ENCODE measurements at regions not wholly inside any gene's neighbourhood (a gene's known extent, or its start where the extent isn't known, plus 50 kb on each side); places are given as distances from the start of the nearest gene placed in this dataset.
A peak's percentile ranks its signal among the peaks of the same experiment; 100 is the strongest.

- no peaks in the 10 kb centered on the region for H3K4me1 ChIP-seq (ENCODE audit: control insufficient read depth, insufficient read depth, low read length)
- WGBS (ENCODE audit: insufficient coverage, low lambda C conversion rate): 87% methylated on average over 2 of the region's 5 CpGs
- peaks cover 2% of the 10 kb centered on the region for H3K27me3 ChIP-seq (ENCODE audit: control insufficient read depth, insufficient read depth, low read length)
- H3K27ac ChIP-seq (ENCODE audit: low read length): no peak overlapping the region
- DNase-seq: no peak
- no peaks in the 10 kb centered on the region for H3K36me3 ChIP-seq (ENCODE audit: control insufficient read depth, insufficient read depth, low read length)
- H3K4me3 ChIP-seq (ENCODE audit: low read length): no peak overlapping the region
- no peaks in the 10 kb centered on the region for H3K9me3 ChIP-seq (ENCODE audit: control insufficient read depth, low read depth, low read length)
Measured at GRCh38 chr3:59450437-59450836, 400.6 kb upstream of the CFAP20DC start.

DNA sequence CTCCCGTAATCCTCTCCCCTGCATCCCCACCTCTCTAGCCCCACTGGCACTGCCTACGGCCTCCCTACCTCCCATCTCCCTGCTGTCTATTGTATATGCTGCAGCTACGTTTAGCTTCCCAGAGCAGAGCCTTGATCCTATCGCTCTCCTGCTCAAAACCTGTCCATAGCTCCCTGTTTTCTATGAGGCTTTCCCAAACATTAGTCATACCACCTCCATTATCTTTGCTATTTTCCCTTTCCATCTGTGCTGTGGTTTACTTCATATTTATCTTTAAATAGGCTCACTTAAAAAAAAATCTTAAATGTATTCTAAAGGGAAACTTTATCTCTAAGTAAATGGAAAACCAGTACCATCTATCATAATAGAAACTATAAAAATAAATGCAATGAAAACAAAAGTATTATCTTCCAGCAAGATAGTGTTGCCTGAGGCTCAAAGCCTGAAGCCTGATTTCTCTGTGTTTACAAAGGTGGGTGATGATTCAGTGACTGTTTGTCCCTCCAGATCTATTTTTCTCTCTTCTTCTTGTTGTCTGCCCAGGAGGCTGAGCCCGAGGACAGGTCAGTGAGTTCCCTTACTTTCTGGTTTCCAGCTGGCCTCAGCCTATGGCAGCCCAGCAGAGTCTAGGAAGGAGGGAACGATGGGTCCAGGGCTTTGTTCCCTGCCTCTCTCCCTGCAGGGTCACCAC lies 397.1 kb upstream of the CFAP20DC start:
- no peak overlapping the region for H3K27ac ChIP-seq (ENCODE audit: low read length)
- DNase-seq: no peak
- no peaks in the 10 kb centered on the region for H3K4me1 ChIP-seq (ENCODE audit: control insufficient read depth, insufficient read depth, low read length)
- no peaks in the 10 kb centered on the region for H3K36me3 ChIP-seq (ENCODE audit: control insufficient read depth, insufficient read depth, low read length)
- H3K27me3 ChIP-seq (ENCODE audit: control insufficient read depth, insufficient read depth, low read length): peaks cover 2% of the 10 kb centered on the region
- no peak overlapping the region for H3K4me3 ChIP-seq (ENCODE audit: low read length)
- H3K9me3 ChIP-seq (ENCODE audit: control insufficient read depth, low read depth, low read length): no peaks in the 10 kb centered on the region
- no CpG with 5 or more reads among the region's 6 CpGs for WGBS (ENCODE audit: insufficient coverage, low lambda C conversion rate)

GRCh38 chr3:59444676-59445075 lies 394.9 kb upstream of the CFAP20DC start:
- Histone ChIP-seq H3K27me3 (ENCODE audit: control insufficient read depth, insufficient read depth, low read length) (peaks cover 2% of the 10 kb centered on the region), H3K9me3 (ENCODE audit: control insufficient read depth, low read depth, low read length) (no peaks in the 10 kb centered on the region), H3K36me3 (ENCODE audit: control insufficient read depth, insufficient read depth, low read length) (no peaks in the 10 kb centered on the region), H3K4me1 (ENCODE audit: control insufficient read depth, insufficient read depth, low read length) (no peaks in the 10 kb centered on the region), H3K27ac (ENCODE audit: low read length) (no peak overlapping the region), H3K4me3 (ENCODE audit: low read length) (no peak overlapping the region)
- no peak for DNase-seq
- WGBS (ENCODE audit: insufficient coverage, low lambda C conversion rate): 75% methylated on average over 1 of the region's 2 CpGs

GRCh38 chr3:59444294-59444671 lies 394.5 kb upstream of the CFAP20DC start:
- no peaks in the 10 kb centered on the region for H3K9me3 ChIP-seq (ENCODE audit: control insufficient read depth, low read depth, low read length)
- H3K36me3 ChIP-seq (ENCODE audit: control insufficient read depth, insufficient read depth, low read length): no peaks in the 10 kb centered on the region
- DNase-seq: no peak
- H3K4me1 ChIP-seq (ENCODE audit: control insufficient read depth, insufficient read depth, low read length): no peaks in the 10 kb centered on the region
- no peak overlapping the region for H3K4me3 ChIP-seq (ENCODE audit: low read length)
- 67% methylated on average over 1 of the region's 1 CpG for WGBS (ENCODE audit: insufficient coverage, low lambda C conversion rate)
- no peak overlapping the region for H3K27ac ChIP-seq (ENCODE audit: low read length)
- peaks cover 2% of the 10 kb centered on the region for H3K27me3 ChIP-seq (ENCODE audit: control insufficient read depth, insufficient read depth, low read length)

- H3K27me3 ChIP-seq (ENCODE audit: control insufficient read depth, insufficient read depth, low read length): peaks cover 2% of the 10 kb centered on the region
- no CpG with 5 or more reads among the region's 6 CpGs for WGBS (ENCODE audit: insufficient coverage, low lambda C conversion rate)
- H3K27ac ChIP-seq (ENCODE audit: low read length): no peak overlapping the region
- H3K4me1 ChIP-seq (ENCODE audit: control insufficient read depth, insufficient read depth, low read length): no peaks in the 10 kb centered on the region
- DNase-seq: no peak
- no peaks in the 10 kb centered on the region for H3K36me3 ChIP-seq (ENCODE audit: control insufficient read depth, insufficient read depth, low read length)
- no peaks in the 10 kb centered on the region for H3K9me3 ChIP-seq (ENCODE audit: control insufficient read depth, low read depth, low read length)
- H3K4me3 ChIP-seq (ENCODE audit: low read length): no peak overlapping the region
Measured at GRCh38 chr3:59443618-59444293, 393.9 kb upstream of the CFAP20DC start.

GRCh38 chr3:59442046-59442445 lies 392.2 kb upstream of the CFAP20DC start:
- Histone ChIP-seq H3K27ac (ENCODE audit: low read length) (no peak overlapping the region), H3K4me3 (ENCODE audit: low read length) (no peak overlapping the region), H3K4me1 (ENCODE audit: control insufficient read depth, insufficient read depth, low read length) (no peaks in the 10 kb centered on the region), H3K27me3 (ENCODE audit: control insufficient read depth, insufficient read depth, low read length) (no peaks in the 10 kb centered on the region), H3K36me3 (ENCODE audit: control insufficient read depth, insufficient read depth, low read length) (no peaks in the 10 kb centered on the region), H3K9me3 (ENCODE audit: control insufficient read depth, low read depth, low read length) (no peaks in the 10 kb centered on the region)
- DNase-seq: no peak
- no CpG with 5 or more reads among the region's 6 CpGs for WGBS (ENCODE audit: insufficient coverage, low lambda C conversion rate)

DNA sequence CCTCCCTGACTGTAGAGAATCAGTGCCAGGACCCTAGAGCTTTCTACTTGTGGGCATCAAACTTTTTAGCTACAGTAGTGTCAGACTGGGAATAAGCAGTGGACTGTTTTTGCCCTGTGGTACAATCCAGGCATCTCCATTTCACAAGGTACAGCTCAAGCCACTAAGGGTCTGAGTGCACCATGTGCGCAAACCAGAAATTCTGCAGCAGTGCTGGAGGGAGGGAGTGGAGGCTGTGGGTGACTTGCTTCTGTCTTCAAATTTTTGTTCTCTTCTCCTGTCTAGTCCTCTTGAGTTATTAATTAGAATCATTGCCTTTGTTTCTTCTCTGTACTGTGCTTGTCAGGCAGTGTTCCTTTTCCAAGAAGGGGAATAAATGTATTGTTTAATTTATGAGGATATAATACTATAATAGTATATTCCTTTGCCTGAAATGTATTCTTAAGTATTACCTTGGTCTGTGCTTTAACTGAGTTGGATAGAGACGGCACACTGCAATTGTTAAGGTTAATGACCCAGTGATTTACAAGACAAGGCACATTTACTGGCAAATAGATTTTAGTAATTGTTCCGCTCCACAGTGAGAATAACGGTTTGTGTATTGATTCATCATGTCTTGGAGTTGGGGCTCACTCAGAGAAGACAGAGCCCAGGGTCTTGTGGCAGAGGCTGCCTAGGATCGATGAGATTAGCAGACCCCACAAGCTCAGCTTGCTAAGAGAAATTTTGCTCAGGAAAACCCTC lies 390.6 kb upstream of the CFAP20DC start:
- no peak for DNase-seq
- H3K4me1 ChIP-seq (ENCODE audit: control insufficient read depth, insufficient read depth, low read length): no peaks in the 10 kb centered on the region
- H3K27me3 ChIP-seq (ENCODE audit: control insufficient read depth, insufficient read depth, low read length): no peaks in the 10 kb centered on the region
- no peak overlapping the region for H3K27ac ChIP-seq (ENCODE audit: low read length)
- H3K4me3 ChIP-seq (ENCODE audit: low read length): no peak overlapping the region
- H3K36me3 ChIP-seq (ENCODE audit: control insufficient read depth, insufficient read depth, low read length): no peaks in the 10 kb centered on the region
- no peaks in the 10 kb centered on the region for H3K9me3 ChIP-seq (ENCODE audit: control insufficient read depth, low read depth, low read length)
- 67% methylated on average over 2 of the region's 5 CpGs for WGBS (ENCODE audit: insufficient coverage, low lambda C conversion rate)

DNA sequence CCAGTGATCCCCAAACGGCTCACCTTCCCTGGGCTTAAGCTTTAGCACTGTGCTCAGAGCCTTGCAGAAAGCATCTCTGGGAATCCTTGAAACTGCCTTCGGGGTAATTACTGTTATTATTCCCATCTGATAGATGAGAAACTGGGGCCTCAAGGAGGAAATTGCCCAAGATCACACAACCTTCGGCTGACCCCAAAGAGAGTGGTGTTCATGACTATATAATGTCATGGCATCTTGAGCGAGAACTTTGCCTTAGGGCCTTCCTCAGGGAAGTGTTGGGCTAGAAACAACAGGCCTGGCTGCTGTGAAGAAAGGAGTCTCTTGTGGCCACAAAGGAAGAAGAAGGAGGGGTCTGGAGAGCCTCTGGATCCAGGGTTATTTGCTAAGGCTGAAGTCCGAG lies 388.7 kb upstream of the CFAP20DC start:
- Histone ChIP-seq H3K4me3 (ENCODE audit: low read length) (no peak overlapping the region), H3K4me1 (ENCODE audit: control insufficient read depth, insufficient read depth, low read length) (no peaks in the 10 kb centered on the region)
- WGBS (ENCODE audit: insufficient coverage, low lambda C conversion rate): no CpG with 5 or more reads among the region's 5 CpGs

DNA sequence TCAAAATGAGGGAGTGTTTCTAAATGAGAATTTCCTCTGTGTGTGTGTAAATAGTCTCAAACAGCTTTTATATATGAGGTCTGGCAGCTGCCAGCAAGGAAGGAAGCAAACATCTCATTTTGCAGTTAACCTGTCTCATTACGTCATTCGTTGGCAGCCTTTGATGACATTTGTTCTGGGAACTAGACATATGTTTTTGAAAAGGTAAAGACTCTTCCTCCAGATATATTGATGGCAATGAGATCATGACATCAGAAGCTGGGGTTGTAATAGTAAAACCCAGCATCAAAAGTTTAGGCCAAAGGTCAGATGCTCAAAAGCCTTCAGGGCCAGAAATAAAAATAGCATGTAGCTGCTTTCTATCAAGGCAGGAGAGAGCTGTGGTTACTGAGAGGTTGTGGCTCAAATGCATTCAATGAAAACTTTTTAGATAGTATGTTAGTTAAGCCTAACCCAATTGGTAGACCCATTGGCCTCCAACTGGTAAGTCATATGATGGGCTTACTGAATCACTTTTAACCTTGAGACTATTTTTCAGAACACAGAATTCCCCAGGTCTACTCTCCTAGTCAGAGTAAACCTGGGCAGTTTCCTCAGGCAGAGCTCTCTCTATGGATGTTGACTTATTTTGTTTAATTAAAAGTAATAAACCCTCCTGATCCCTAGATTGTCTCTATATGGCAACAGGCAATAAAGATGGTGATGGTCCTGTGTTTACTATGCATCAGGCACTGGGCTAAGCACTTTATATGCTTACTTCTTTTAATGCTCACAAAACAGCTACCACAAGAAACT lies 386.5 kb upstream of the CFAP20DC start:
- Histone ChIP-seq H3K36me3 (ENCODE audit: control insufficient read depth, insufficient read depth, low read length) (no peaks in the 10 kb centered on the region), H3K27ac (ENCODE audit: low read length) (no peak overlapping the region), H3K4me3 (ENCODE audit: low read length) (no peak overlapping the region), H3K9me3 (ENCODE audit: control insufficient read depth, low read depth, low read length) (no peaks in the 10 kb centered on the region), H3K27me3 (ENCODE audit: control insufficient read depth, insufficient read depth, low read length) (peaks cover 3% of the 10 kb centered on the region), H3K4me1 (ENCODE audit: control insufficient read depth, insufficient read depth, low read length) (no peaks in the 10 kb centered on the region)
- DNase-seq: peak in 1 of 2 donors; percentile 2
- no CpG with 5 or more reads among the region's 2 CpGs for WGBS (ENCODE audit: insufficient coverage, low lambda C conversion rate)

More for the DNA sequence above, 388.7 kb upstream of the CFAP20DC start:
- no peak overlapping the region for H3K27ac ChIP-seq (ENCODE audit: low read length)
- no peaks in the 10 kb centered on the region for H3K36me3 ChIP-seq (ENCODE audit: control insufficient read depth, insufficient read depth, low read length)
- no peak for DNase-seq
- H3K27me3 ChIP-seq (ENCODE audit: control insufficient read depth, insufficient read depth, low read length): peaks cover 3% of the 10 kb centered on the region
- no peaks in the 10 kb centered on the region for H3K9me3 ChIP-seq (ENCODE audit: control insufficient read depth, low read depth, low read length)

DNA sequence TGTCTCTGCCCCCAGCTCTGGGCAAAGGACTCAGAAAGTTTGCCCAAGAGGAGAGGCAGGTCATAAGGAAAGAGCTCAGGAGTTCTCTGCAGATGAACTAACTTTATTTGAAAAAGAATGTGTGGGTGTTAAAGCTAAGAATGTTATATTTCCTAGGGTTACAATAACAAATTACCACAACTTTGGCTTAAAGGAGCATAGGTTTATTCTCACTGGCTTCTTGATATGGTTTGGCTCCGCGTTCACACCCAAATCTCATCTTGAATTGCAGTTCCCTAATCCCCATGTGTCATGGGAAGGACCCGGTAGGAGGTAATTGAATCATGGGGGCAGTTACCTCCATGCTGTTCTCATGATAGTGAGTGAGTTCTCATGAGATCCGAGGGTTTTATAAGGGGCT lies 383.7 kb upstream of the CFAP20DC start:
- no peaks in the 10 kb centered on the region for H3K36me3 ChIP-seq (ENCODE audit: control insufficient read depth, insufficient read depth, low read length)
- no CpG with 5 or more reads among the region's 4 CpGs for WGBS (ENCODE audit: insufficient coverage, low lambda C conversion rate)
- no peaks in the 10 kb centered on the region for H3K4me1 ChIP-seq (ENCODE audit: control insufficient read depth, insufficient read depth, low read length)
- H3K27ac ChIP-seq (ENCODE audit: low read length): no peak overlapping the region
- peaks cover 3% of the 10 kb centered on the region for H3K27me3 ChIP-seq (ENCODE audit: control insufficient read depth, insufficient read depth, low read length)
- H3K9me3 ChIP-seq (ENCODE audit: control insufficient read depth, low read depth, low read length): no peaks in the 10 kb centered on the region
- DNase-seq: no peak
- no peak overlapping the region for H3K4me3 ChIP-seq (ENCODE audit: low read length)

Data from large intestine (tissue), 3 donors.